ENCODE measurements at regions not wholly inside any gene's neighbourhood (a gene's known extent, or its start where the extent isn't known, plus 50 kb on each side); places are given as distances from the start of the nearest gene placed in this dataset.

- Histone ChIP-seq H3K9me2 (ENCODE audit: insufficient read depth) (no peaks in the 10 kb centered on the region), H3K79me2 (ENCODE audit: insufficient read depth, low read length) (no peaks in the 10 kb centered on the region), H3K4me1 (ENCODE audit: control insufficient read depth in 1 of 2, insufficient read depth in 2 of 2, low read length in 2 of 2) (no peaks in the 10 kb centered on the region), H3K36me3 (ENCODE audit: control insufficient read depth in 1 of 2, insufficient read depth in 2 of 2, low read length in 2 of 2) (no peaks in the 10 kb centered on the region), H2AFZ (ENCODE audit: low read depth, low read length, poor library complexity, severe bottlenecking) (no peak overlapping the region), H3K4me2 (ENCODE audit: low read length) (no peak overlapping the region), H3K9me3 (ENCODE audit: control insufficient read depth in 1 of 2, insufficient read depth in 1 of 2, low read depth in 1 of 2, low read length in 2 of 2) (no peaks in the 10 kb centered on the region), H3K27ac (ENCODE audit: low read depth, low read length) (no peak overlapping the region), H4K20me1 (ENCODE audit: insufficient read depth) (no peaks in the 10 kb centered on the region), H3K27me3 (ENCODE audit: insufficient read depth, low read length) (no peaks in the 10 kb centered on the region), H3K4me3 (replicated peaks in 1 of 2; ENCODE audit: low read depth in 1 of 2, low read length in 2 of 2) (no peak overlapping the region), H3K9ac (ENCODE audit: low read length) (no peak overlapping the region)
- ChIA-PET CTCF (no interaction called here), POLR2A (no interaction called here), RAD21 (ENCODE audit: low non-redundant PET in 1 of 2, low total read pairs in 2 of 2, uncharacterized antibody in 2 of 2, unreplicated experiment in 2 of 2) (no interaction called here)
- no peak for DNase-seq (ENCODE audit: low read depth, low spot score)
- no TSS peak for BruUV-seq (replicated peaks)
- no peak for TF ChIP-seq POLR2A (IDR thresholded peaks at IDR 0.05; ENCODE audit: borderline replicate concordance, extremely low read depth, insufficient read depth, insufficient read length)
- no peak for TF ChIP-seq ZBTB33 (IDR thresholded peaks at IDR 0.05; ENCODE audit: extremely low read depth, insufficient replicate concordance, low read length)
- TF ChIP-seq SIN3A (IDR thresholded peaks at IDR 0.05; ENCODE audit: low read depth), result no peak
- TF ChIP-seq SRF (IDR thresholded peaks at IDR 0.05; ENCODE audit: low read depth), result no peak
- no peak for TF ChIP-seq EGR1 (IDR thresholded peaks at IDR 0.05; ENCODE audit: low read depth)
- TF ChIP-seq REST (IDR thresholded peaks at IDR 0.05; ENCODE audit: low read depth), result no peak
- TF ChIP-seq TCF7L2 (IDR thresholded peaks at IDR 0.05; ENCODE audit: borderline replicate concordance, extremely low read depth, insufficient read depth, insufficient read length), result no peak
- no peak for TF ChIP-seq CTCF (IDR thresholded peaks at IDR 0.05 in 2 of 3, conservative IDR thresholded peaks at IDR 0.05 in 1 of 3; ENCODE audit: borderline replicate concordance in 1 of 3, insufficient read depth in 1 of 3, low read depth in 2 of 3, low read length in 2 of 3)
- TF ChIP-seq MAX (IDR thresholded peaks at IDR 0.05), result no peak
- TF ChIP-seq ZFX (IDR thresholded peaks at IDR 0.05), result no peak
- no peak for TF ChIP-seq SP1 (IDR thresholded peaks at IDR 0.05; ENCODE audit: low read depth)
- no peak for TF ChIP-seq RAD21 (IDR thresholded peaks at IDR 0.05; ENCODE audit: low read depth)
- TF ChIP-seq EZH2phosphoT487 (IDR thresholded peaks at IDR 0.05; ENCODE audit: borderline replicate concordance), result no peak
- no peak for TF ChIP-seq CBX3 (IDR thresholded peaks at IDR 0.05; ENCODE audit: low read depth)
- TF ChIP-seq FOSL1 (IDR thresholded peaks at IDR 0.05; ENCODE audit: low read depth), result no peak
- no peak for TF ChIP-seq YY1 (IDR thresholded peaks at IDR 0.05; ENCODE audit: extremely low read depth, insufficient replicate concordance, low read depth, low read length)
- intact Hi-C loops (cut with micrococcal nuclease), result no loop called here
- no peak for ATAC-seq
Measured at GRCh38 chr4:72983709-72984108, 85.8 kb downstream of the COX18 start.

All from HCT116 (cell line).